ENCODE measurements at regions not wholly inside any gene's neighbourhood (a gene's known extent, or its start where the extent isn't known, plus 50 kb on each side); places are given as distances from the start of the nearest gene placed in this dataset.

- in situ Hi-C loops (cut with MboI; ENCODE audit: low pct_unique_long_range_greater_than_20kb, low sequenced_read_pairs, unreplicated experiment) = no loop called here
- no peak for DNase-seq (ENCODE audit: low spot score)
- TF ChIP-seq, protein P1, sequence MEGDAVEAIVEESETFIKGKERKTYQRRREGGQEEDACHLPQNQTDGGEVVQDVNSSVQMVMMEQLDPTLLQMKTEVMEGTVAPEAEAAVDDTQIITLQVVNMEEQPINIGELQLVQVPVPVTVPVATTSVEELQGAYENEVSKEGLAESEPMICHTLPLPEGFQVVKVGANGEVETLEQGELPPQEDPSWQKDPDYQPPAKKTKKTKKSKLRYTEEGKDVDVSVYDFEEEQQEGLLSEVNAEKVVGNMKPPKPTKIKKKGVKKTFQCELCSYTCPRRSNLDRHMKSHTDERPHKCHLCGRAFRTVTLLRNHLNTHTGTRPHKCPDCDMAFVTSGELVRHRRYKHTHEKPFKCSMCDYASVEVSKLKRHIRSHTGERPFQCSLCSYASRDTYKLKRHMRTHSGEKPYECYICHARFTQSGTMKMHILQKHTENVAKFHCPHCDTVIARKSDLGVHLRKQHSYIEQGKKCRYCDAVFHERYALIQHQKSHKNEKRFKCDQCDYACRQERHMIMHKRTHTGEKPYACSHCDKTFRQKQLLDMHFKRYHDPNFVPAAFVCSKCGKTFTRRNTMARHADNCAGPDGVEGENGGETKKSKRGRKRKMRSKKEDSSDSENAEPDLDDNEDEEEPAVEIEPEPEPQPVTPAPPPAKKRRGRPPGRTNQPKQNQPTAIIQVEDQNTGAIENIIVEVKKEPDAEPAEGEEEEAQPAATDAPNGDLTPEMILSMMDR (IDR thresholded peaks at IDR 0.05; ENCODE audit: extremely low read depth, insufficient read depth, missing control alignments) = no peak
Observed at GRCh38 chr2:209046163-209046562, 377.7 kb upstream of the MAP2 start.

GRCh38 chr2:209049608-209050007, 374.2 kb upstream of the MAP2 start:
- TF ChIP-seq, protein P1 (IDR thresholded peaks at IDR 0.05; ENCODE audit: extremely low read depth, insufficient read depth, missing control alignments) = no peak
- DNase-seq (ENCODE audit: low spot score) = no peak
- in situ Hi-C loops (cut with MboI; ENCODE audit: low pct_unique_long_range_greater_than_20kb, low sequenced_read_pairs, unreplicated experiment) = no loop called here

GRCh38 chr2:209062210-209062609, 361.6 kb upstream of the MAP2 start:
- TF ChIP-seq, protein P1 (IDR thresholded peaks at IDR 0.05; ENCODE audit: extremely low read depth, insufficient read depth, missing control alignments) = no peak
- DNase-seq (ENCODE audit: low spot score) = no peak
- in situ Hi-C loops (cut with MboI; ENCODE audit: low pct_unique_long_range_greater_than_20kb, low sequenced_read_pairs, unreplicated experiment) = no loop called here

- no peak for DNase-seq (ENCODE audit: low spot score)
- in situ Hi-C loops (cut with MboI; ENCODE audit: low pct_unique_long_range_greater_than_20kb, low sequenced_read_pairs, unreplicated experiment) = no loop called here
- TF ChIP-seq, protein P1 (IDR thresholded peaks at IDR 0.05; ENCODE audit: extremely low read depth, insufficient read depth, missing control alignments) = no peak
Observed at GRCh38 chr2:209070262-209070661, 353.6 kb upstream of the MAP2 start.

- in situ Hi-C loops (cut with MboI; ENCODE audit: low pct_unique_long_range_greater_than_20kb, low sequenced_read_pairs, unreplicated experiment) = no loop called here
- TF ChIP-seq, protein P1 (IDR thresholded peaks at IDR 0.05; ENCODE audit: extremely low read depth, insufficient read depth, missing control alignments) = no peak
- DNase-seq (ENCODE audit: low spot score) = no peak
Observed at GRCh38 chr2:209073151-209073550, 350.7 kb upstream of the MAP2 start.

DNA sequence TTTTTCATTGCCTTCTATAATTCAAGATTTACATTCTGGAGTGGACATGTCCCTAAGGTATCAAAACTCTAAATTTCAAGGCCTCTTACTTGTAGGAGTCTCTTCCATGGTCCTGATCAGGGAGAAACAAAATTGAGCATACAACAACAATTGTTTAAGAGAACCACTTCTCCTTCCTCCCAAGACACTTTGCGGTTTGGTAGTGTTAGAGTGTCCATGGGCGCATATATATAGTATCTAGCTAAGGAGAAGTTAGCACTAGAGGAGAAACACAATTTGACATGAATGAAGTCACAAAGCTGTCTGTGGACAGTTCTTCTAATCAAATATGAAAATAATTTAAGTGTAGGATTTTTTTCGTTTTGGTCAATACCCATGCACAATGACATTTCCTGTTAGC, 349.1 kb upstream of the MAP2 start:
- no peak for DNase-seq (ENCODE audit: low spot score)
- in situ Hi-C loops (cut with MboI; ENCODE audit: low pct_unique_long_range_greater_than_20kb, low sequenced_read_pairs, unreplicated experiment) = no loop called here
- TF ChIP-seq, protein P1 (IDR thresholded peaks at IDR 0.05; ENCODE audit: extremely low read depth, insufficient read depth, missing control alignments) = no peak

DNA sequence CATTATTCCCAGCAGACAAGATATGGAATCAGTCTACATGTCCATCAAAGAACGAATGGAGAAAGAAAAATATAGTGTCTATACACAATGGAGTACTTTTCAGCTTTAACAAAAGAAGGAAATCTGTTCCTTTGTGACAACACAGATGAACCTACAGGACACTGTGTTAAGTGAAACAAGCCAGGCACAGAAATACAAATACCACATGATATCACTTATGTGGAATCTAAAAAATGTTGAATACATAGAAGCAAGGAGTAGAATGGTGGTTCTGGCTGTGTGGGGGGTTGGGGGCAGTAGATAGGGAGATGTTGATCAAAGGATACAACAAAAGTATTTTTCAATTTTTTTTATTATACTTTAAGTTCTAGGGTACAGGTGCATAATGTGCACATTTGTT, 347.7 kb upstream of the MAP2 start:
- in situ Hi-C loops (cut with MboI; ENCODE audit: low pct_unique_long_range_greater_than_20kb, low sequenced_read_pairs, unreplicated experiment) = no loop called here
- TF ChIP-seq, protein P1 (IDR thresholded peaks at IDR 0.05; ENCODE audit: extremely low read depth, insufficient read depth, missing control alignments) = no peak
- no peak for DNase-seq (ENCODE audit: low spot score)

All from GM13977 (cell line).